ENCODE measurements at regions not wholly inside any gene's neighbourhood (a gene's known extent, or its start where the extent isn't known, plus 50 kb on each side); places are given as distances from the start of the nearest gene placed in this dataset.

DNA sequence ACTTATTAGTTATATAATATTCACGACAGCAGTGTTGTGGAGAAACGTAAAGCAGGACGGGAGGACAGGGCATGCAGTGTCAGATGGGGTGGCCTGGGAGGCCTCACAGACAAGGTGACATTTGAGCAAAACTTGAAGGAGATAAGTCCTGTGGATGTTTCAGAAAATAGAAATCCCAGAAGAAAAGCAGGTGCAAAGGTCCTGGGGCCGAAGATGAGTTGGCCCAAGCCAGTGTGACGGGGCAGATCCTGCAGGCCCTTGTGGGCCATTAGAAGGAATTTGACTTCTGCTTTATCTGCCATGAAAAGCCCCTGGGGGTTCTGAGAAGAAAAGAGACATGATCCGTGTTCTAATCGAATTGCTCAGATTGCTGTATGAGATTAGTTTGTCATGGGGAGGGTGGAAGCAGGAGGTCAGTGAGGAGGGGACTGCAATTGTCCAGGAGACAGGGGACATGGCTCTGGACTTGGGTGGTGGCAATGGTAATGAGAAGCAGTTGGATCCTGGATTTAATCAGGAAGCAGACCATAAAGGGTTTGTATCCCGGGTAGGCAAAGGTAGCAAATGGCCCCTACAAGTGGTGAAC, 437.4 kb upstream of the SULF2 start:
- no peak for TF ChIP-seq CTCF (IDR thresholded peaks at IDR 0.05 in 2 of 3, conservative IDR thresholded peaks at IDR 0.05 in 1 of 3; ENCODE audit: control insufficient read depth in 2 of 3, extremely low read depth in 1 of 3, insufficient read depth in 1 of 3, low read depth in 3 of 3, low read length in 3 of 3)
- TF ChIP-seq EZH2 (IDR thresholded peaks at IDR 0.05; ENCODE audit: borderline replicate concordance, control insufficient read depth, low read depth, low read length): no peak
- TF ChIP-seq, protein P1, sequence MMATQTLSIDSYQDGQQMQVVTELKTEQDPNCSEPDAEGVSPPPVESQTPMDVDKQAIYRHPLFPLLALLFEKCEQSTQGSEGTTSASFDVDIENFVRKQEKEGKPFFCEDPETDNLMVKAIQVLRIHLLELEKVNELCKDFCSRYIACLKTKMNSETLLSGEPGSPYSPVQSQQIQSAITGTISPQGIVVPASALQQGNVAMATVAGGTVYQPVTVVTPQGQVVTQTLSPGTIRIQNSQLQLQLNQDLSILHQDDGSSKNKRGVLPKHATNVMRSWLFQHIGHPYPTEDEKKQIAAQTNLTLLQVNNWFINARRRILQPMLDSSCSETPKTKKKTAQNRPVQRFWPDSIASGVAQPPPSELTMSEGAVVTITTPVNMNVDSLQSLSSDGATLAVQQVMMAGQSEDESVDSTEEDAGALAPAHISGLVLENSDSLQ (IDR thresholded peaks at IDR 0.05): no peak
- TF ChIP-seq CREM (IDR thresholded peaks at IDR 0.05; ENCODE audit: low read depth): no peak
- TF ChIP-seq, protein P2, sequence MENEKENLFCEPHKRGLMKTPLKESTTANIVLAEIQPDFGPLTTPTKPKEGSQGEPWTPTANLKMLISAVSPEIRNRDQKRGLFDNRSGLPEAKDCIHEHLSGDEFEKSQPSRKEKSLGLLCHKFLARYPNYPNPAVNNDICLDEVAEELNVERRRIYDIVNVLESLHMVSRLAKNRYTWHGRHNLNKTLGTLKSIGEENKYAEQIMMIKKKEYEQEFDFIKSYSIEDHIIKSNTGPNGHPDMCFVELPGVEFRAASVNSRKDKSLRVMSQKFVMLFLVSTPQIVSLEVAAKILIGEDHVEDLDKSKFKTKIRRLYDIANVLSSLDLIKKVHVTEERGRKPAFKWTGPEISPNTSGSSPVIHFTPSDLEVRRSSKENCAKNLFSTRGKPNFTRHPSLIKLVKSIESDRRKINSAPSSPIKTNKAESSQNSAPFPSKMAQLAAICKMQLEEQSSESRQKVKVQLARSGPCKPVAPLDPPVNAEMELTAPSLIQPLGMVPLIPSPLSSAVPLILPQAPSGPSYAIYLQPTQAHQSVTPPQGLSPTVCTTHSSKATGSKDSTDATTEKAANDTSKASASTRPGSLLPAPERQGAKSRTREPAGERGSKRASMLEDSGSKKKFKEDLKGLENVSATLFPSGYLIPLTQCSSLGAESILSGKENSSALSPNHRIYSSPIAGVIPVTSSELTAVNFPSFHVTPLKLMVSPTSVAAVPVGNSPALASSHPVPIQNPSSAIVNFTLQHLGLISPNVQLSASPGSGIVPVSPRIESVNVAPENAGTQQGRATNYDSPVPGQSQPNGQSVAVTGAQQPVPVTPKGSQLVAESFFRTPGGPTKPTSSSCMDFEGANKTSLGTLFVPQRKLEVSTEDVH (IDR thresholded peaks at IDR 0.05; ENCODE audit: low read depth, partially characterized antibody): no peak
- TF ChIP-seq MTA2 (IDR thresholded peaks at IDR 0.05; ENCODE audit: low read depth): no peak
- TF ChIP-seq YY1 (IDR thresholded peaks at IDR 0.05; ENCODE audit: low read depth, low read length): no peak
- TF ChIP-seq RFX5 (IDR thresholded peaks at IDR 0.05; ENCODE audit: low read depth, low read length): no peak
- no peak for TF ChIP-seq TCF12 (IDR thresholded peaks at IDR 0.05; ENCODE audit: low read depth, low read length)
- TF ChIP-seq EP300 (IDR thresholded peaks at IDR 0.05; ENCODE audit: borderline replicate concordance in 1 of 2, control insufficient read depth in 1 of 2, low read depth in 2 of 2, low read length in 2 of 2): no peak
- no peak for TF ChIP-seq CHD2 (IDR thresholded peaks at IDR 0.05; ENCODE audit: borderline replicate concordance, low read depth, low read length)
- no peak for TF ChIP-seq TAF1 (IDR thresholded peaks at IDR 0.05; ENCODE audit: borderline replicate concordance, low read depth, low read length)
